Tibial nerve (tissue), 4 donors: ENCODE measurements at regions not wholly inside any gene's neighbourhood (a gene's known extent, or its start where the extent isn't known, plus 50 kb on each side); places are given as distances from the start of the nearest gene placed in this dataset.

Experiments
- DNase-seq, 2 donors: peaks; one replicate each; pipeline ENCODE4 v3.0.0-alpha.2; 2019; ENCODE audit warnings: low spot score in 2 of 2
- H3K27ac ChIP-seq, 4 donors: fragments of 200-600 bp; sonication (generic) in 3 of 4; one replicate each; pipeline ENCODE4 v1.5.1; 2017 to 2019; ENCODE audit warnings: mild to moderate bottlenecking in 1 of 4
- H3K27me3 ChIP-seq, 2 donors: fragments of 200-600 bp; sonication (generic) in 1 of 2; one replicate each; pipeline versions ENCODE4 v1.5.1 to v1.6.0; 2017 to 2019
- H3K36me3 ChIP-seq, 3 donors: fragments of 200-600 bp; sonication (generic); one replicate each; pipeline ENCODE4 v1.5.1; 2018 to 2019
- H3K4me1 ChIP-seq, 4 donors: fragments of 200-600 bp; sonication (generic) in 3 of 4; one replicate each; pipeline ENCODE4 v1.5.1; 2017 to 2019
- H3K4me3 ChIP-seq, 4 donors: fragments of 200-600 bp; sonication (generic) in 3 of 4; one replicate each; pipeline ENCODE4 v1.5.1; 2017 to 2019; ENCODE audit warnings: mild to moderate bottlenecking in 1 of 4, moderate library complexity in 1 of 4
- H3K9me3 ChIP-seq, 4 donors: fragments of 200-600 bp; sonication (generic) in 3 of 4; one replicate each; pipeline ENCODE4 v1.5.1; 2017 to 2019
- EP300 ChIP-seq, 2 donors: sonication (generic); formaldehyde crosslinking; IDR thresholded peaks; one replicate each; pipeline ENCODE4 v1.6.1; 2017; ENCODE audit warnings: antibody characterized with exemption in 2 of 2, mild to moderate bottlenecking in 1 of 2
- POLR2A ChIP-seq, 2 donors: fragments of 450-650 bp; IDR thresholded peaks; one replicate each; pipeline ENCODE4 v1.6.1; 2017; ENCODE audit warnings: antibody characterized with exemption in 2 of 2, mild to moderate bottlenecking in 2 of 2, moderate library complexity in 2 of 2
- WGBS, 2 donors: methylation state at CpG; one replicate each; pipeline ENCODE4 v1.1.5; 2018; 5-methylcytosine and 5-hydroxymethylcytosine counted together
- TF ChIP-seq, protein P1 (sequence below), 5 experiments: fragments of 200-600 bp in 3 of 5; fragments of 450-650 bp in 2 of 5; sonication (generic) in 3 of 5; IDR thresholded peaks; one replicate each; pipeline ENCODE4 v1.5.1; 2016 to 2019; ENCODE audit warnings: antibody characterized with exemption in 5 of 5, mild to moderate bottlenecking in 3 of 5, moderate library complexity in 2 of 5

DNA sequence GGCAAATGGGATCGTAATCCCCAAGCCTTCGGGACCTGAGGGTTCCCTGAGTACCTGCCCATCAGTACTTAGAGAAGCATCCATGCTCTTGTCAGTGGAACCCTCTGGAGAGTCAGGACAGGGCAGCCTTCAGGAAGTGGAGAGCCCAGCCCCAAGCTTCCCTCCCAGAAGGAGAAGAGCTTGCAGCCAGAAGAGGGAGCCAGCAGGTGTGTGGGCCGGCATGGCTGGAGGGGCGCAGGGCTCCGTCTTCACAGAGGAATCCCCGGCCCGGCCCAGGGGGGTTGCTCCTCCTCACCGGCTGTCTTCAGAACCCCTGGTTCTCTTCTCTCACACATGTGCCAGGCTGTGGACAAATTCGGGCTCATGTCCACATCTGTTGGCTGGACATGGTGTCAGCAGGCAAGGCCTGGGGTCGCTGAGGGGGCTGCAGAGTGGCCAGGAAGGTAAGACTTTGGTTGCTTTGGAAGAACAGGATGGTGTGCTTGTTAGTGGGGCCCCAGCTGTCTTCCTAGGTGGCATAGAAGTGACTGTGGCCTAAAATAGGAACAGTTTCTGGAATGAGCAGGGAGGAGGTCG, 58.9 kb upstream of the RXRA start:
- H3K4me3 ChIP-seq, result no peak overlapping the region
- TF ChIP-seq POLR2A (IDR thresholded peaks at IDR 0.05) (no peak), EP300 (IDR thresholded peaks at IDR 0.05) (no peak)
- TF ChIP-seq, protein P1, sequence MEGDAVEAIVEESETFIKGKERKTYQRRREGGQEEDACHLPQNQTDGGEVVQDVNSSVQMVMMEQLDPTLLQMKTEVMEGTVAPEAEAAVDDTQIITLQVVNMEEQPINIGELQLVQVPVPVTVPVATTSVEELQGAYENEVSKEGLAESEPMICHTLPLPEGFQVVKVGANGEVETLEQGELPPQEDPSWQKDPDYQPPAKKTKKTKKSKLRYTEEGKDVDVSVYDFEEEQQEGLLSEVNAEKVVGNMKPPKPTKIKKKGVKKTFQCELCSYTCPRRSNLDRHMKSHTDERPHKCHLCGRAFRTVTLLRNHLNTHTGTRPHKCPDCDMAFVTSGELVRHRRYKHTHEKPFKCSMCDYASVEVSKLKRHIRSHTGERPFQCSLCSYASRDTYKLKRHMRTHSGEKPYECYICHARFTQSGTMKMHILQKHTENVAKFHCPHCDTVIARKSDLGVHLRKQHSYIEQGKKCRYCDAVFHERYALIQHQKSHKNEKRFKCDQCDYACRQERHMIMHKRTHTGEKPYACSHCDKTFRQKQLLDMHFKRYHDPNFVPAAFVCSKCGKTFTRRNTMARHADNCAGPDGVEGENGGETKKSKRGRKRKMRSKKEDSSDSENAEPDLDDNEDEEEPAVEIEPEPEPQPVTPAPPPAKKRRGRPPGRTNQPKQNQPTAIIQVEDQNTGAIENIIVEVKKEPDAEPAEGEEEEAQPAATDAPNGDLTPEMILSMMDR (IDR thresholded peaks at IDR 0.05), result no peak
- H3K4me1 ChIP-seq, result peaks cover 0 to 9% (median 2%) of the 10 kb centered on the region in 4 donors
- DNase-seq, result no peak
- H3K27ac ChIP-seq, result no peak overlapping the region
- no peaks in the 10 kb centered on the region for H3K9me3 ChIP-seq
- no peaks in the 10 kb centered on the region for H3K36me3 ChIP-seq
- WGBS, 2 donors, result 79 to 87% methylated on average over 4 to 8 of the region's 11 CpGs
- peaks cover 0 to 17% of the 10 kb centered on the region in 2 donors for H3K27me3 ChIP-seq

DNA sequence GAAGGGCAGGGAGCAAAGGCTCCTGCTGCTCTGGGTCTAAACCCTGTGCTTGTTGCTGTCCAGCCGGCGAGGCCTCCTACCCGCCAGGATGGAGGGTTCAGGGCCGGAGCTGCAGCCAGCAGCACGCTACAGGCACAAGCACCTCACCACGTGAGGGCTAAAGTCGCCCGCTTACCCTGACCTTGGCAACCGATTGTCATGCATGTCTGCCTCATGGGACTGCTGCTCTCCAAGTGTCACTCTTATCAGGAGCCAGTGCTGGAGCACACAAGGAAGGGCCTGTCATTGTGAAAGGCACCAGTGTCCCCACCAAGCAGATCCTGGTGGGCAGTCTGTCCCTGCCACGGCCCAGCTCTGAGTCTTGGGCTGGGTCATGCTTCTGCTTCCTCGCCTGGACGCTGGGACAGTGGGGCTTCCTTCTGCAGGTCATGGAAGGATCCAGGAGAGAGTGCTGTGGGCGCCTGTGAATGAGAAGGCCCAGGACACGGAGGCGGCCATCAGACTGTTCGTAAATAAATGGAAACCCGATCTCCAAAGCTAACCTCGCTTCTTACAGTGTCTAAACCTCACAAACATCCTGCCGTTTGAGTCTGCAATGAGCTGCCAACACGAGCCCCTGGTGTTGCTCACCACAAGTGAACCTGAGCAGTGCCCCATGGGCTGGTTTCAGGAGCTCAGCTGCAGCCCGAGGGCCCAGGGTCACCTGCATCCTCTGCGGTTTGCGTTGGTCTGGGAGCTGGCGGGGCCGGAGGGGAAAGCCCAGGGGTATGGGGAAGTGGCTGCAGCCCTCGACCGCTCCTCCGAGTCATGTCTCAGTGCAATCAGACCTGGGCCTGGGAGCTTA, 58.2 kb upstream of the RXRA start:
- DNase-seq, result no peak
- H3K36me3 ChIP-seq, result no peaks in the 10 kb centered on the region
- peaks cover 0 to 17% of the 10 kb centered on the region in 2 donors for H3K27me3 ChIP-seq
- H3K4me1 ChIP-seq, result peaks cover 0 to 9% (median 2%) of the 10 kb centered on the region in 4 donors
- TF ChIP-seq EP300 (IDR thresholded peaks at IDR 0.05), result no peak
- TF ChIP-seq, protein P1 (IDR thresholded peaks at IDR 0.05), result no peak
- no peak for TF ChIP-seq POLR2A (IDR thresholded peaks at IDR 0.05)
- 67 to 72% methylated on average over 27 to 28 of the region's 28 CpGs for WGBS, 2 donors
- no peak overlapping the region for H3K27ac ChIP-seq
- no peak overlapping the region for H3K4me3 ChIP-seq
- H3K9me3 ChIP-seq, result no peaks in the 10 kb centered on the region

DNA sequence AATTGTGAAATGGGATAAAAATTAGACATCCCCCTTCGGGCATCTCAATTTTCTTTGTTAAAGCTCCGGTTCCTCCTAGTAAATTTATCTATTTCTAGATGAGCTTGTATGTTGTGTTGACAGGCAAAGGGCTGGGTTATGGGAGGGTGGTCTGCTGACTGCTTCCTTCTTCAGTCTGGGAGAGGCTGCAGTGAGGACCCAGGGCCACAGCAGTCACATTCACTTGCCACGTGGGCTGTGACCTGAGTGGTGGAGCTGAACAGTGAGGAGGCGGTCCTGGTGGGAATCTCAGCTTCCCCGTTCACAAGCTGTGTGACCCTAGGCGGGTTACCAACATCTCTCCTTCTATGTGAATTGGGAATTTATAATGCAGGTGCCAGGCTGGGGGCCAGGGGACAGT, 57.5 kb upstream of the RXRA start:
- Histone ChIP-seq H3K9me3 (no peaks in the 10 kb centered on the region), H3K27ac (no peak overlapping the region), H3K4me1 (peaks cover 0 to 5% (median 2%) of the 10 kb centered on the region in 4 donors), H3K27me3 (peaks cover 0 to 13% of the 10 kb centered on the region in 2 donors), H3K36me3 (no peaks in the 10 kb centered on the region), H3K4me3 (no peak overlapping the region)
- TF ChIP-seq EP300 (IDR thresholded peaks at IDR 0.05) (no peak), POLR2A (IDR thresholded peaks at IDR 0.05) (no peak)
- TF ChIP-seq, protein P1 (IDR thresholded peaks at IDR 0.05), result no peak
- DNase-seq, result no peak
- WGBS, 2 donors, result 69 to 77% methylated on average over 6 of the region's 6 CpGs

DNA sequence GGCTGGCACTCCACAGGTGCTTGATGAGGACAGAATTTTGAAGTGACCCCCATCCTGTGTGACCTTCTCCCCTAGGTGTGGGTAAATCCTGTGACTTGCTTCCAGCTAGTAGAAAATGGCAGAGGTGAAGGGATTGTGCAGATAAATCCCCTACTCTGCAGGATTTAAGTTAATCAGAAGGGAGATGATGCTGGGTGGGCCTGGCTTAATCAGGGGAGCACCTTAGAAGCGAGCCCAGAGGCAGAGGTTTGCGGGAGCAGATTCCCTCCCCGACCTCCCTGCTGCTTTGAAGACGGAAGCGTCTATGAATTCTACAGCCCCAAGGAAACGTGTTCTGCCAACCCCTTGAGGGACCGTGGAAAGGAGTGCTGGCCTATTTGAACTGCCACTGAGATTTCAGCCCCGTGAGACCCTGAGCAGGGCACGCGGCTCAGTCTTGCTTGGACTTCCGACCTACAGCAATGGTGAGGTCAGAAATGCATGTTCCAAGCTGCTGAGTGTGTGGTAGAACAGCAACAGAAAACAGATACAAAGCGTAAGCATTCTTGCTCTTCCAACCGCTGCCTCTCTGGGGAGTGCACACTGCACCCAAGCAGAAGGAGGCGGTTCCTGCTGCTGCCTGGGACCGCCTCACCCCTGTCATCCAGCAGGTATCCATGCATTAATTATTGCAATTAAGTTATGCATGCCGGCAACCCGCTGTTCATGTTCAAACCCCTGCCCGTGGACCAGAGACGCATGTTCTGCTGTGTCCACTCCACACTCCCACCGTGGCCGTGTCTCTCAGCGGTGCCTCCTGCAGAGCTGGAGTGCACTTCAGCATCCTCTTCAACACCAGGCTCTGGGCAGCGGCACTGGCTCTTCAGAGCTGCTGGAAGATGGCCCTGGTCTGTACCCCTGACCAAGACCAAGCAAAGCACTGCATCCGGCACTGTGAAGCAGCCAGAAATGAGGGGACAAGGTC, 54.6 kb upstream of the RXRA start:
- WGBS, 2 donors, result 72 to 75% methylated on average over 24 of the region's 24 CpGs
- Histone ChIP-seq H3K27ac (no peak overlapping the region), H3K9me3 (no peaks in the 10 kb centered on the region), H3K36me3 (no peaks in the 10 kb centered on the region), H3K27me3 (peaks cover 0 to 5% of the 10 kb centered on the region in 2 donors), H3K4me3 (no peak overlapping the region), H3K4me1 (peaks cover 0 to 5% (median 0%) of the 10 kb centered on the region in 4 donors)
- TF ChIP-seq POLR2A (IDR thresholded peaks at IDR 0.05), result no peak
- no peak for TF ChIP-seq EP300 (IDR thresholded peaks at IDR 0.05)
- TF ChIP-seq, protein P1 (IDR thresholded peaks at IDR 0.05), result no peak
- DNase-seq, result no peak
